ENCODE measurements at regions not wholly inside any gene's neighbourhood (a gene's known extent, or its start where the extent isn't known, plus 50 kb on each side); places are given as distances from the start of the nearest gene placed in this dataset.

GRCh38 chr11:115670538-115671205 is 166.5 kb upstream of the CADM1 start:
- TF ChIP-seq POLR2A (IDR thresholded peaks at IDR 0.05; ENCODE audit: low read length), result no peak
- no peak for TF ChIP-seq GATA1 (IDR thresholded peaks at IDR 0.05; ENCODE audit: low read depth, low read length)
- no peak for DNase-seq

GRCh38 chr11:115665958-115666357 is 161.7 kb upstream of the CADM1 start:
- DNase-seq, result no peak
- no peak for TF ChIP-seq POLR2A (IDR thresholded peaks at IDR 0.05; ENCODE audit: low read length)
- no peak for TF ChIP-seq GATA1 (IDR thresholded peaks at IDR 0.05; ENCODE audit: low read depth, low read length)

- TF ChIP-seq POLR2A (IDR thresholded peaks at IDR 0.05; ENCODE audit: low read length), result no peak
- TF ChIP-seq GATA1 (IDR thresholded peaks at IDR 0.05; ENCODE audit: low read depth, low read length), result no peak
- no peak for DNase-seq
These were observed 161.1 kb upstream of the CADM1 start for GRCh38 chr11:115665175-115665821.

- no peak for DNase-seq
- TF ChIP-seq POLR2A (IDR thresholded peaks at IDR 0.05; ENCODE audit: low read length) (no peak), GATA1 (IDR thresholded peaks at IDR 0.05; ENCODE audit: low read depth, low read length) (no peak)
These were observed 160.1 kb upstream of the CADM1 start for GRCh38 chr11:115664313-115664712.

GRCh38 chr11:115663790-115664189 is 159.6 kb upstream of the CADM1 start:
- TF ChIP-seq GATA1 (IDR thresholded peaks at IDR 0.05; ENCODE audit: low read depth, low read length) (no peak), POLR2A (IDR thresholded peaks at IDR 0.05; ENCODE audit: low read length) (no peak)
- no peak for DNase-seq

- TF ChIP-seq GATA1 (IDR thresholded peaks at IDR 0.05; ENCODE audit: low read depth, low read length) (no peak), POLR2A (IDR thresholded peaks at IDR 0.05; ENCODE audit: low read length) (no peak)
- DNase-seq, result no peak
These were observed 156.0 kb upstream of the CADM1 start for GRCh38 chr11:115660030-115660805.

- no peak for DNase-seq
- no peak for TF ChIP-seq GATA1 (IDR thresholded peaks at IDR 0.05; ENCODE audit: low read depth, low read length)
- TF ChIP-seq POLR2A (IDR thresholded peaks at IDR 0.05; ENCODE audit: low read length), result no peak
These were observed 155.1 kb upstream of the CADM1 start for GRCh38 chr11:115659061-115659963.

GRCh38 chr11:115657586-115657985 is 153.4 kb upstream of the CADM1 start:
- no peak for DNase-seq
- TF ChIP-seq POLR2A (IDR thresholded peaks at IDR 0.05; ENCODE audit: low read length), result no peak
- no peak for TF ChIP-seq GATA1 (IDR thresholded peaks at IDR 0.05; ENCODE audit: low read depth, low read length)

- DNase-seq, result no peak
- TF ChIP-seq POLR2A (IDR thresholded peaks at IDR 0.05; ENCODE audit: low read length) (no peak), GATA1 (IDR thresholded peaks at IDR 0.05; ENCODE audit: low read depth, low read length) (no peak)
These were observed 152.5 kb upstream of the CADM1 start for GRCh38 chr11:115656669-115657068.

- TF ChIP-seq GATA1 (IDR thresholded peaks at IDR 0.05; ENCODE audit: low read depth, low read length) (no peak), POLR2A (IDR thresholded peaks at IDR 0.05; ENCODE audit: low read length) (no peak)
- DNase-seq, result no peak
These were observed 151.8 kb upstream of the CADM1 start for GRCh38 chr11:115656041-115656440.

GRCh38 chr11:115654792-115655191 is 150.6 kb upstream of the CADM1 start:
- TF ChIP-seq POLR2A (IDR thresholded peaks at IDR 0.05; ENCODE audit: low read length) (no peak), GATA1 (IDR thresholded peaks at IDR 0.05; ENCODE audit: low read depth, low read length) (no peak)
- DNase-seq, result no peak

- no peak for TF ChIP-seq POLR2A (IDR thresholded peaks at IDR 0.05; ENCODE audit: low read length)
- TF ChIP-seq GATA1 (IDR thresholded peaks at IDR 0.05; ENCODE audit: low read depth, low read length), result no peak
These were observed 149.7 kb upstream of the CADM1 start for GRCh38 chr11:115653926-115654325.

GRCh38 chr11:115653076-115653475 is 148.9 kb upstream of the CADM1 start:
- TF ChIP-seq POLR2A (IDR thresholded peaks at IDR 0.05; ENCODE audit: low read length) (no peak), GATA1 (IDR thresholded peaks at IDR 0.05; ENCODE audit: low read depth, low read length) (no peak)
- DNase-seq, result no peak

More at GRCh38 chr11:115653926-115654325, 149.7 kb upstream of the CADM1 start:
- no peak for DNase-seq

All from erythroblast (primary cell).